ENCODE measurements at regions not wholly inside any gene's neighbourhood (a gene's known extent, or its start where the extent isn't known, plus 50 kb on each side); places are given as distances from the start of the nearest gene placed in this dataset.

DNA sequence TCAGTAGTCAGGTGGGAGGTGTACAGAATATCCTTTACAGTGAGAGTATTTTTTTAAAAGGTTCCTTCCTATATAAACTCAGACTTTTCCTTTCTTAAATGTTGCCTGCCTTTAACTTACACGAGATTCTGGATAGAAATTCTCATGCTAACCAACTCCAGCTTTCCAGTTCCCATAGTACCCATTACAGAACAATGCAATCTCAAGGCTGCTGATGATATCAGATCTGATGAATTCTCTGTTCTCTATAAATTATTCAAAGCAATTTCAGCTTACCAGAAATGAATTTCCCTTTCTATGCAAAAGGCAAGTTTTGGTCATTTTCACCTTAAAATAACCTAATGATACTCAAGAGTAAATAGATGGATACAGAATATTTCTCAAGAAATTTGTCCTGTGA is 90.3 kb downstream of the NUDT12 start:
- TF ChIP-seq, protein P1, sequence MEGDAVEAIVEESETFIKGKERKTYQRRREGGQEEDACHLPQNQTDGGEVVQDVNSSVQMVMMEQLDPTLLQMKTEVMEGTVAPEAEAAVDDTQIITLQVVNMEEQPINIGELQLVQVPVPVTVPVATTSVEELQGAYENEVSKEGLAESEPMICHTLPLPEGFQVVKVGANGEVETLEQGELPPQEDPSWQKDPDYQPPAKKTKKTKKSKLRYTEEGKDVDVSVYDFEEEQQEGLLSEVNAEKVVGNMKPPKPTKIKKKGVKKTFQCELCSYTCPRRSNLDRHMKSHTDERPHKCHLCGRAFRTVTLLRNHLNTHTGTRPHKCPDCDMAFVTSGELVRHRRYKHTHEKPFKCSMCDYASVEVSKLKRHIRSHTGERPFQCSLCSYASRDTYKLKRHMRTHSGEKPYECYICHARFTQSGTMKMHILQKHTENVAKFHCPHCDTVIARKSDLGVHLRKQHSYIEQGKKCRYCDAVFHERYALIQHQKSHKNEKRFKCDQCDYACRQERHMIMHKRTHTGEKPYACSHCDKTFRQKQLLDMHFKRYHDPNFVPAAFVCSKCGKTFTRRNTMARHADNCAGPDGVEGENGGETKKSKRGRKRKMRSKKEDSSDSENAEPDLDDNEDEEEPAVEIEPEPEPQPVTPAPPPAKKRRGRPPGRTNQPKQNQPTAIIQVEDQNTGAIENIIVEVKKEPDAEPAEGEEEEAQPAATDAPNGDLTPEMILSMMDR (IDR thresholded peaks at IDR 0.05; ENCODE audit: insufficient read depth in 1 of 2, low read depth in 1 of 2, low read length in 1 of 2, severe bottlenecking in 1 of 2, unreplicated experiment in 1 of 2) = no peak
- CTCF ChIA-PET = no interaction called here
- Histone ChIP-seq H3K4me3 (ENCODE audit: low read depth, low read length) (no peak overlapping the region), H3K4me1 (peaks cover 8% of the 10 kb centered on the region; the same call in 1 of the 2 replicates), H3K36me3 (ENCODE audit: control insufficient read depth, insufficient read depth, low read length) (no peaks in the 10 kb centered on the region), H3K9me3 (no peaks in the 10 kb centered on the region), H3K27me3 (replicated peaks; ENCODE audit: control insufficient read depth, insufficient read depth, low read length) (no peaks in the 10 kb centered on the region)
- Mint-ChIP-seq H3K27ac (ENCODE audit: unreplicated experiment) (no peak overlapping the region), H3K9me3 (ENCODE audit: unreplicated experiment) (no peaks in the 10 kb centered on the region), H3K4me1 (ENCODE audit: low read depth, unreplicated experiment) (peaks cover 5% of the 10 kb centered on the region), H3K27me3 (ENCODE audit: insufficient read depth, unreplicated experiment) (no peaks in the 10 kb centered on the region), H3K36me3 (ENCODE audit: insufficient read depth, unreplicated experiment) (no peaks in the 10 kb centered on the region), H3K4me3 (ENCODE audit: unreplicated experiment) (no peak overlapping the region)
- POLR2A ChIA-PET = no interaction called here
- BruUV-seq (replicated peaks) = no TSS peak
- no peak for DNase-seq
- intact Hi-C loops (cut with micrococcal nuclease; ENCODE audit: unreplicated experiment) = no loop called here

DNA sequence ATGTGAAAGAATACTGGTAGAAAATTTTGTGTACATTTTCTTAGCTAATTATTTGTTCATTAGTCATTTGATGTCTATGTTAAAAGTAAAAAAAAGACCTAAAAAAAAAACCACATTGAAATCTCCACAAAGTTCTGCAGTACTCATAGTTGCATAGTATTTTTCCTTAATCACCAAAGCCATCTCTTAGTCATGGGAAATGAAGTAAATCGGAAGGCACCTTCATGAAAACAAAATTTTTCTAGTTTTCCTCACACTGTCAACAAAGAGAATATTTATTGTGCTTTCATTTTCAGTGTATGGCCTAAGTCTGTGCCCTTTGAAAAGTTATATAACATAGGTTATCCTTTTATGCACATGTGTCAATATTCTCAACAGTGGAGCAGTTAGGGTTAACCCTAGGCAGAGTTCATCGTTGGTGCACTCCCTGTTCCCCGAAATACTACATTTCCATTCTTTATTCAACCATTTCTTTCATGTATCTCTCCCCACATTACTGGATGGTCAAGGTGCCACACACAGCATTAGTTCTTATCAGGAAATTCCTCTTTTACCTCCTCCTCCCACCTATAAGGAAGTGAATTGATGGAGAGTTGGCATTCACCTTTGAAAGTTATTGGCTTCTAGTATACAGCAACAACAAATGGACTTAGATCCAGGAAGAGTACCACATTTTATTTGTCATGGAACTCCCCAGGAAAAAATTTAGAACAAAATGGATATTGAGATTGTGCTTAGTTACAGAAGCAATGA is 93.1 kb downstream of the NUDT12 start:
- H3K27me3 ChIP-seq (replicated peaks; ENCODE audit: control insufficient read depth, insufficient read depth, low read length) = no peaks in the 10 kb centered on the region
- peaks cover 8% of the 10 kb centered on the region; the same call in 1 of the 2 replicates for H3K4me1 ChIP-seq
- H3K27me3 Mint-ChIP-seq (ENCODE audit: insufficient read depth, unreplicated experiment) = no peaks in the 10 kb centered on the region
- no peaks in the 10 kb centered on the region for H3K36me3 ChIP-seq (ENCODE audit: control insufficient read depth, insufficient read depth, low read length)
- H3K4me3 ChIP-seq (ENCODE audit: low read depth, low read length) = no peak overlapping the region
- H3K9me3 Mint-ChIP-seq (ENCODE audit: unreplicated experiment) = no peaks in the 10 kb centered on the region
- no peaks in the 10 kb centered on the region for H3K9me3 ChIP-seq
- ChIA-PET POLR2A (no interaction called here), CTCF (no interaction called here)
- TF ChIP-seq, protein P1 (IDR thresholded peaks at IDR 0.05; ENCODE audit: insufficient read depth in 1 of 2, low read depth in 1 of 2, low read length in 1 of 2, severe bottlenecking in 1 of 2, unreplicated experiment in 1 of 2) = no peak
- H3K36me3 Mint-ChIP-seq (ENCODE audit: insufficient read depth, unreplicated experiment) = no peaks in the 10 kb centered on the region
- H3K4me1 Mint-ChIP-seq (ENCODE audit: low read depth, unreplicated experiment) = peaks cover under 1% of the 10 kb centered on the region
- no TSS peak for BruUV-seq (replicated peaks)
- no peak overlapping the region for H3K27ac Mint-ChIP-seq (ENCODE audit: unreplicated experiment)
- no peak for DNase-seq
- intact Hi-C loops (cut with micrococcal nuclease; ENCODE audit: unreplicated experiment) = no loop called here
- no peak overlapping the region for H3K4me3 Mint-ChIP-seq (ENCODE audit: unreplicated experiment)

DNA sequence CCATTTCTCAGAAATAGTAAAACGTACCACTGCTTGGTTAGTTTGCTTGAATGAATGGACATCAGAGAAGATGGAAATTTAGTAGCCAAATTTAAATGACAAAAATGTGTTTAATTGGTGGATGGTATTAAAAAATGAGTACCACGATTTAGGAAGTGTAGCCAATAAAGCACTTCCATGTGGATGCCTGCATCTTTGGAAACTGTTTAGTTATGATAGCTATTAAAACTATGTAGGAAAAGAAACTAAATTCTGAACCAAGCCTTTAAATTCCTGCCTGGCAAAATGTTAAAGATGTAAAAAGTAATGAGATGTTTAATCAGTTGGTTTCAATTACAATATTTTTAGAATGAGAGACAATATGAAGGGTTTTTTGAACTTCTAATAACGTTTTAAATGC is 94.8 kb downstream of the NUDT12 start:
- DNase-seq = no peak
- no peaks in the 10 kb centered on the region; the same call in 1 of the 2 replicates for H3K27me3 ChIP-seq (replicated peaks; ENCODE audit: control insufficient read depth, insufficient read depth, low read length)
- Mint-ChIP-seq H3K36me3 (ENCODE audit: insufficient read depth, unreplicated experiment) (no peaks in the 10 kb centered on the region), H3K4me3 (ENCODE audit: unreplicated experiment) (no peak overlapping the region), H3K4me1 (ENCODE audit: low read depth, unreplicated experiment) (no peaks in the 10 kb centered on the region), H3K9me3 (ENCODE audit: unreplicated experiment) (no peaks in the 10 kb centered on the region), H3K27ac (ENCODE audit: unreplicated experiment) (no peak overlapping the region), H3K27me3 (ENCODE audit: insufficient read depth, unreplicated experiment) (no peaks in the 10 kb centered on the region)
- ChIA-PET CTCF (no interaction called here), POLR2A (no interaction called here)
- no TSS peak for BruUV-seq (replicated peaks)
- no peaks in the 10 kb centered on the region for H3K36me3 ChIP-seq (ENCODE audit: control insufficient read depth, insufficient read depth, low read length)
- TF ChIP-seq, protein P1 (IDR thresholded peaks at IDR 0.05; ENCODE audit: insufficient read depth in 1 of 2, low read depth in 1 of 2, low read length in 1 of 2, severe bottlenecking in 1 of 2, unreplicated experiment in 1 of 2) = no peak
- intact Hi-C loops (cut with micrococcal nuclease; ENCODE audit: unreplicated experiment) = no loop called here
- peaks cover 4% of the 10 kb centered on the region; the same call in 1 of the 2 replicates for H3K4me1 ChIP-seq
- H3K4me3 ChIP-seq (ENCODE audit: low read depth, low read length) = no peak overlapping the region
- no peaks in the 10 kb centered on the region for H3K9me3 ChIP-seq

All from Caco-2 (cell line).